BLaER1 treated with 17β-estradiol and CSF1 and Interleukin-3, amounts not matched to agents 10 nM and 100 nM (cell line): ENCODE measurements at regions not wholly inside any gene's neighbourhood (a gene's known extent, or its start where the extent isn't known, plus 50 kb on each side); places are given as distances from the start of the nearest gene placed in this dataset.
"Not testable (repeated sequence)": the region's sequence is repeated elsewhere in the genome, so short reads cannot be mapped to it uniquely, and the experiment has no call there.

ENCODE experiments used
- H3K27ac ChIP-seq, 11 experiments: shearing (Covaris generic); formaldehyde crosslinking; 2 replicates each; pipeline ENCODE4 v1.8.1; 2022
- H3K27me3 ChIP-seq, 11 experiments: shearing (Covaris generic); formaldehyde crosslinking; 2 replicates each; pipeline ENCODE4 v1.8.1; 2022
- H3K36me3 ChIP-seq, 11 experiments: shearing (Covaris generic); formaldehyde crosslinking; 2 replicates each; pipeline ENCODE4 v1.8.1; 2022
- H3K4me1 ChIP-seq, 10 experiments: shearing (Covaris generic); formaldehyde crosslinking; 2 replicates each; pipeline ENCODE4 v1.8.1; 2022
- H3K4me2 ChIP-seq, 11 experiments: shearing (Covaris generic); formaldehyde crosslinking; 2 replicates each; pipeline ENCODE4 v1.8.1; 2022
- H3K4me3 ChIP-seq, 10 experiments: shearing (Covaris generic); formaldehyde crosslinking; 2 replicates each; pipeline ENCODE4 v1.8.1; 2022
- H3K9ac ChIP-seq, 11 experiments: shearing (Covaris generic); formaldehyde crosslinking; 2 replicates each; pipeline ENCODE4 v1.8.1; 2022
- H3K9me3 ChIP-seq, 11 experiments: shearing (Covaris generic); formaldehyde crosslinking; replicated peaks in 1 of 11; 2 replicates each; pipeline ENCODE4 v1.8.1; 2022
- H4K20me1 ChIP-seq, 11 experiments: shearing (Covaris generic); formaldehyde crosslinking; 2 replicates each; pipeline ENCODE4 v1.8.1; 2022
- Cebpa-rat ChIP-seq, 11 experiments: shearing (Covaris generic); IDR thresholded peaks; 2 replicates each; pipeline ENCODE4 v1.8.1; 2022

- TF ChIP-seq Cebpa-rat (IDR thresholded peaks at IDR 0.05) = no peak
- H3K36me3 ChIP-seq = no peaks in the 10 kb centered on the region
- no peak overlapping the region for H3K4me3 ChIP-seq
- no peaks in the 10 kb centered on the region for H3K4me1 ChIP-seq
- H3K9ac ChIP-seq = no peak overlapping the region
- H3K27ac ChIP-seq = no peak overlapping the region
- H3K27me3 ChIP-seq = no peaks in the 10 kb centered on the region
- no peak overlapping the region for H3K4me2 ChIP-seq
- no peaks in the 10 kb centered on the region for H4K20me1 ChIP-seq
- H3K9me3 ChIP-seq = peaks cover 0 to 10% (median 5%) of the 10 kb centered on the region in 11 experiments; a peak in 4 of 22 replicates
Observed at GRCh38 chr5:18652404-18653215, 1018.4 kb downstream of the TAF11L14 start.

DNA sequence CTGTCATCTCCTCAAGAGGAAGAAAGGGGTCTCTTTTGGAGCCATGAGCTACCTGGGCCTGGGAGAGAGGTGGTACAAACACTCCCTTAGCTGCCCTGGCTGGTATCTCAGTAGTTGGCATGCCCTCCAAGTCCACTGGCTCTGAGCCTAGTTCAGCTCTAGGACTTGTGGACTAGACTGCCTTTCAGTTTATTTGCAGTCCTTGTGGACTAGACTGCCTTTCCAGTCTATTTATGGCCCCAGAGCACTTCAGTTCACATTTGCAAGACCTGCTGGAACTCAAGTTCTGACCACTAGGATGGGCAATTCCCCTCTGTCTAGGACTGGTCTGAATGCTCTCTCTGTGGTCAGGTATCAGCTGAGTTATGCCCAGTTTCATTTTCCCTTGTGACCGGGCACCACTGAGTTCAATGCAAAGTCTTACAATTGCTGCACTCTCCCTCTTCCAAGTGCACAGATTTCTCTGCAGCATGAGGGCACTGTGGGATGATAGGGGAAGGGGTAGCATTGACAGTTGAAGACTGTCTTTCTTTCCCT is 1019.0 kb downstream of the TAF11L14 start:
- Histone ChIP-seq H3K27ac (no peak overlapping the region), H4K20me1 (no peaks in the 10 kb centered on the region), H3K27me3 (no peaks in the 10 kb centered on the region), H3K9ac (no peak overlapping the region), H3K4me1 (no peaks in the 10 kb centered on the region), H3K36me3 (no peaks in the 10 kb centered on the region), H3K4me3 (no peak overlapping the region), H3K9me3 (peaks cover 0 to 7% (median 4%) of the 10 kb centered on the region in 11 experiments; a peak in 4 of 22 replicates), H3K4me2 (no peak overlapping the region)
- no peak for TF ChIP-seq Cebpa-rat (IDR thresholded peaks at IDR 0.05)

GRCh38 chr5:18660511-18660910 is 1026.3 kb downstream of the TAF11L14 start:
- TF ChIP-seq Cebpa-rat (IDR thresholded peaks at IDR 0.05) = no peak
- H3K4me1 ChIP-seq = no peaks in the 10 kb centered on the region

DNA sequence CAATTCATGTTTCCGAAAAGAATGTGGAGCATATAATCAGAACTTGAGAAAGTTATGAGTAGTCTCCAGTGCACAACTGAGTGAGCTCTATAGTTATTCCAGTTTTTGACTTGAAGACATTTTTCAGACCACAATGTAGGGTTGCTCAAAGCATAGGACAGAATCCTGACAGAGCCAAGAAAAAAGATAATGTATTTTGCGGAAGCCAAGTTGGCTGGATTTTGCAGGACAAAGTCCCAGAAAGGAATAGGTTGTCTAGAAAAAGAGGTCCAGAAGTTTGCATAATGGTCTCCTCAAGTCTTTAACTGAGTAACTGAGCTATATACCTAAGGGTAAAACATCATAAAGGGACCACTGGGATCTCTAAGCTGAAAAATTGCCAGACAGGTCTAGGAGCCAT is 1028.0 kb downstream of the TAF11L14 start:
- no peaks in the 10 kb centered on the region for H3K27me3 ChIP-seq

More at GRCh38 chr5:18660511-18660910, 1026.3 kb downstream of the TAF11L14 start:
- Histone ChIP-seq H3K27me3 (no peaks in the 10 kb centered on the region), H3K4me3 (no peak overlapping the region), H3K4me2 (no peak overlapping the region), H4K20me1 (no peaks in the 10 kb centered on the region), H3K36me3 (no peaks in the 10 kb centered on the region), H3K9ac (no peak overlapping the region), H3K9me3 (no peaks in the 10 kb centered on the region), H3K27ac (no peak overlapping the region)

GRCh38 chr5:18674212-18674611 is 1040.0 kb downstream of the TAF11L14 start:
- H3K4me3 ChIP-seq = not testable (repeated sequence)

More for the DNA sequence above, 1028.0 kb downstream of the TAF11L14 start:
- Histone ChIP-seq H3K27ac (no peak overlapping the region), H3K9me3 (no peaks in the 10 kb centered on the region), H3K4me2 (no peak overlapping the region), H3K4me3 (no peak overlapping the region), H3K9ac (no peak overlapping the region), H3K36me3 (no peaks in the 10 kb centered on the region), H4K20me1 (no peaks in the 10 kb centered on the region), H3K4me1 (no peaks in the 10 kb centered on the region)
- TF ChIP-seq Cebpa-rat (IDR thresholded peaks at IDR 0.05) = no peak

DNA sequence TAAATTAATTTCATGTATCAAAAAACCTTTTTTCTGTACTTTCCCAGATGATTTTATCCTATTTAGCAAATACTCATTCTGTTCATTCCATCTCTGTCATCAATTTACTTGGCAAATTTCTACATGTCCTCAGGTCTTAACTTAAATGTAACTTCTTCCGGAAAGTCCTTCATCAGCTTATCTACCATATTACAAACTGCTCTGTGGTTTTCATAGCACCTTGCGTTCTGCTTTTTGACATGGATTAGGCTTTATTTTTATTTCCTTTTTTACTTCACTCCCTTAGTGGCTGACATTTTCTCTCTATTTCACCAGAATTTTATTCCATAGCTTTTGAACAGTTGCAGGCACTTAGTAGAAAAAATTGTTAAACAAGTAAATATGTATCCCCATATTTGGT is 1040.8 kb downstream of the TAF11L14 start:
- no peaks in the 10 kb centered on the region for H4K20me1 ChIP-seq
- no peak overlapping the region for H3K4me2 ChIP-seq
- no peak overlapping the region for H3K4me3 ChIP-seq
- H3K9me3 ChIP-seq = no peaks in the 10 kb centered on the region
- no peaks in the 10 kb centered on the region for H3K27me3 ChIP-seq
- TF ChIP-seq Cebpa-rat (IDR thresholded peaks at IDR 0.05) = no peak
- no peaks in the 10 kb centered on the region for H3K36me3 ChIP-seq
- H3K9ac ChIP-seq = no peak overlapping the region
- no peak overlapping the region for H3K27ac ChIP-seq
- H3K4me1 ChIP-seq = no peaks in the 10 kb centered on the region

More at GRCh38 chr5:18674212-18674611, 1040.0 kb downstream of the TAF11L14 start:
- not testable (repeated sequence) for H3K9me3 ChIP-seq, H3K27me3 ChIP-seq, H3K9ac ChIP-seq, H4K20me1 ChIP-seq, H3K4me2 ChIP-seq, H3K36me3 ChIP-seq, H3K27ac ChIP-seq, H3K4me1 ChIP-seq

GRCh38 chr5:18686253-18686652 is 1052.0 kb downstream of the TAF11L14 start:
- Histone ChIP-seq H3K27ac (no peak overlapping the region), H3K4me2 (no peak overlapping the region), H3K4me1 (no peaks in the 10 kb centered on the region), H3K27me3 (no peaks in the 10 kb centered on the region), H3K4me3 (no peak overlapping the region), H4K20me1 (no peaks in the 10 kb centered on the region), H3K9ac (no peak overlapping the region), H3K36me3 (no peaks in the 10 kb centered on the region), H3K9me3 (peaks cover 0 to 10% (median 0%) of the 10 kb centered on the region in 11 experiments; a peak in 4 of 22 replicates)
- TF ChIP-seq Cebpa-rat (IDR thresholded peaks at IDR 0.05) = no peak

- H3K4me1 ChIP-seq = no peaks in the 10 kb centered on the region
- H3K36me3 ChIP-seq = no peaks in the 10 kb centered on the region
- no peaks in the 10 kb centered on the region for H3K27me3 ChIP-seq
- no peak overlapping the region for H3K27ac ChIP-seq
- H3K9ac ChIP-seq = no peak overlapping the region
- no peak overlapping the region for H3K4me2 ChIP-seq
- no peak overlapping the region for H3K4me3 ChIP-seq
- H3K9me3 ChIP-seq = peaks cover 0 to under 1% (median 0%) of the 10 kb centered on the region in 11 experiments; a peak in 2 of 22 replicates
- no peaks in the 10 kb centered on the region for H4K20me1 ChIP-seq
- no peak for TF ChIP-seq Cebpa-rat (IDR thresholded peaks at IDR 0.05)
Observed at GRCh38 chr5:18687429-18687828, 1053.2 kb downstream of the TAF11L14 start.

- no peak for TF ChIP-seq Cebpa-rat (IDR thresholded peaks at IDR 0.05)
- Histone ChIP-seq H3K4me2 (peak overlapping the region in 9 of 11 experiments; percentile 6 to 78 (median 69); a peak in 12 of 22 replicates), H3K27me3 (no peaks in the 10 kb centered on the region), H3K36me3 (no peaks in the 10 kb centered on the region), H3K9ac (no peak overlapping the region), H3K4me1 (peaks cover 15 to 28% (median 22%) of the 10 kb centered on the region in 10 experiments; a peak in 19 of 20 replicates), H3K27ac (no peak overlapping the region), H4K20me1 (no peaks in the 10 kb centered on the region), H3K9me3 (no peaks in the 10 kb centered on the region), H3K4me3 (no peak overlapping the region)
Observed at GRCh38 chr5:18699681-18700080, 1065.4 kb downstream of the TAF11L14 start.

- Histone ChIP-seq H3K27me3 (no peaks in the 10 kb centered on the region), H4K20me1 (no peaks in the 10 kb centered on the region), H3K9ac (no peak overlapping the region), H3K27ac (no peak overlapping the region), H3K4me1 (peaks cover 12 to 26% (median 18%) of the 10 kb centered on the region in 10 experiments; a peak in 19 of 20 replicates), H3K9me3 (no peaks in the 10 kb centered on the region), H3K36me3 (no peaks in the 10 kb centered on the region), H3K4me2 (peak overlapping the region in 2 of 11 experiments; percentile 2 to 18; a peak in 2 of 22 replicates), H3K4me3 (no peak overlapping the region)
- TF ChIP-seq Cebpa-rat (IDR thresholded peaks at IDR 0.05) = no peak
Observed at GRCh38 chr5:18702821-18703220, 1068.6 kb downstream of the TAF11L14 start.
